Endodermal cell (in vitro differentiated cells): ENCODE measurements at regions not wholly inside any gene's neighbourhood (a gene's known extent, or its start where the extent isn't known, plus 50 kb on each side); places are given as distances from the start of the nearest gene placed in this dataset.

Experiments
- DNase-seq: peaks from one replicate; pipeline ENCODE4 v3.0.0-alpha.2; 2017
- H3K27ac ChIP-seq: 2 replicates; pipeline ENCODE4 v1.5.1; 2013; ENCODE audit warnings: mild to moderate bottlenecking, low read depth, low read length, moderate library complexity
- H3K27me3 ChIP-seq: 2 replicates; pipeline ENCODE4 v1.6.1; 2013; ENCODE audit warnings: mild to moderate bottlenecking, low read length, moderate library complexity; ENCODE audit not compliant: insufficient read depth, control insufficient read depth, poor library complexity, severe bottlenecking
- H3K36me3 ChIP-seq: 2 replicates; pipeline ENCODE4 v1.7.0; 2013; ENCODE audit warnings: mild to moderate bottlenecking, low read length, moderate library complexity; ENCODE audit not compliant: control insufficient read depth, insufficient read depth
- H3K4me1 ChIP-seq: one replicate; pipeline ENCODE4 v1.7.0; 2013; ENCODE audit warnings: low read length; ENCODE audit not compliant: control insufficient read depth, insufficient read depth
- H3K4me3 ChIP-seq: 2 replicates; pipeline ENCODE4 v1.5.1; 2013; ENCODE audit warnings: mild to moderate bottlenecking, low read length, moderate library complexity
- H3K9ac ChIP-seq: 2 replicates; pipeline ENCODE4 v1.6.1; 2013; ENCODE audit warnings: mild to moderate bottlenecking, low read length, moderate library complexity; ENCODE audit not compliant: poor library complexity, severe bottlenecking; ENCODE audit errors: extremely low read depth
- H3K9me3 ChIP-seq: 2 replicates; pipeline ENCODE4 v1.6.1; 2013; ENCODE audit warnings: mild to moderate bottlenecking, low read length, moderate library complexity; ENCODE audit not compliant: control insufficient read depth
- H3K27ac Mint-ChIP-seq: 2 replicates; pipeline ENCODE4 v1.8.0; 2020; ENCODE audit warnings: mixed read lengths
- H3K27me3 Mint-ChIP-seq: 2 replicates; pipeline ENCODE4 v1.8.0; 2021; ENCODE audit warnings: mild to moderate bottlenecking, mixed read lengths; ENCODE audit not compliant: insufficient read depth
- H3K36me3 Mint-ChIP-seq: 2 replicates; pipeline ENCODE4 v1.8.0; 2020; ENCODE audit warnings: low read depth, mixed read lengths
- H3K4me1 Mint-ChIP-seq: 2 replicates; pipeline ENCODE4 v1.8.0; 2020; ENCODE audit warnings: mixed read lengths
- H3K4me3 Mint-ChIP-seq: 2 replicates; pipeline ENCODE4 v1.8.0; 2020; ENCODE audit warnings: mild to moderate bottlenecking, moderate library complexity, mixed read lengths
- H3K9me3 Mint-ChIP-seq: 2 replicates; pipeline ENCODE4 v1.8.0; 2020; ENCODE audit warnings: mild to moderate bottlenecking, mixed read lengths
- CTCF ChIP-seq: fragments of 200-600 bp; sonication (generic); conservative IDR thresholded peaks from 2 replicates; pipeline ENCODE4 v1.5.0; 2021; ENCODE audit warnings: antibody characterized with exemption, mild to moderate bottlenecking
- WGBS, 2 experiments: methylation state at CpG; one replicate each; pipeline versions ENCODE4 v1.1.5 to v1.1.7; 2013; ENCODE audit warnings: missing lambda C conversion rate in 2 of 2, mixed read lengths in 1 of 2; ENCODE audit not compliant: insufficient coverage in 1 of 2, insufficient read length in 1 of 2; 5-methylcytosine and 5-hydroxymethylcytosine counted together

- Mint-ChIP-seq H3K4me1 (peaks cover 18% of the 10 kb centered on the region), H3K4me3 (no peak overlapping the region), H3K36me3 (no peaks in the 10 kb centered on the region), H3K27ac (no peak overlapping the region), H3K9me3 (no peaks in the 10 kb centered on the region), H3K27me3 (no peaks in the 10 kb centered on the region)
- Histone ChIP-seq H3K27ac (no peak overlapping the region), H3K36me3 (no peaks in the 10 kb centered on the region), H3K4me1 (peaks cover 5% of the 10 kb centered on the region), H3K9ac (no peak overlapping the region), H3K27me3 (no peaks in the 10 kb centered on the region), H3K9me3 (no peaks in the 10 kb centered on the region), H3K4me3 (no peak overlapping the region)
- TF ChIP-seq CTCF = no peak
- WGBS, 2 experiments = 84 to 90% methylated on average over 15 to 19 of the region's 19 CpGs
- DNase-seq = no peak
Measured at GRCh38 chr6:166750108-166750793, 123.2 kb upstream of the RPS6KA2 start.

- H3K9ac ChIP-seq = no peak overlapping the region
- no peak for TF ChIP-seq CTCF
- Mint-ChIP-seq H3K4me1 (peaks cover 17% of the 10 kb centered on the region), H3K4me3 (no peak overlapping the region), H3K27ac (no peak overlapping the region), H3K36me3 (no peaks in the 10 kb centered on the region), H3K9me3 (no peaks in the 10 kb centered on the region), H3K27me3 (no peaks in the 10 kb centered on the region)
- no peaks in the 10 kb centered on the region for H3K9me3 ChIP-seq
- H3K4me1 ChIP-seq = peaks cover 5% of the 10 kb centered on the region
- H3K27me3 ChIP-seq = no peaks in the 10 kb centered on the region
- no peaks in the 10 kb centered on the region for H3K36me3 ChIP-seq
- WGBS, 2 experiments = 67 to 83% methylated on average over 4 to 5 of the region's 6 CpGs
- no peak overlapping the region for H3K27ac ChIP-seq
- DNase-seq = no peak
- H3K4me3 ChIP-seq = no peak overlapping the region
Measured at GRCh38 chr6:166749666-166750065, 122.6 kb upstream of the RPS6KA2 start.

DNA sequence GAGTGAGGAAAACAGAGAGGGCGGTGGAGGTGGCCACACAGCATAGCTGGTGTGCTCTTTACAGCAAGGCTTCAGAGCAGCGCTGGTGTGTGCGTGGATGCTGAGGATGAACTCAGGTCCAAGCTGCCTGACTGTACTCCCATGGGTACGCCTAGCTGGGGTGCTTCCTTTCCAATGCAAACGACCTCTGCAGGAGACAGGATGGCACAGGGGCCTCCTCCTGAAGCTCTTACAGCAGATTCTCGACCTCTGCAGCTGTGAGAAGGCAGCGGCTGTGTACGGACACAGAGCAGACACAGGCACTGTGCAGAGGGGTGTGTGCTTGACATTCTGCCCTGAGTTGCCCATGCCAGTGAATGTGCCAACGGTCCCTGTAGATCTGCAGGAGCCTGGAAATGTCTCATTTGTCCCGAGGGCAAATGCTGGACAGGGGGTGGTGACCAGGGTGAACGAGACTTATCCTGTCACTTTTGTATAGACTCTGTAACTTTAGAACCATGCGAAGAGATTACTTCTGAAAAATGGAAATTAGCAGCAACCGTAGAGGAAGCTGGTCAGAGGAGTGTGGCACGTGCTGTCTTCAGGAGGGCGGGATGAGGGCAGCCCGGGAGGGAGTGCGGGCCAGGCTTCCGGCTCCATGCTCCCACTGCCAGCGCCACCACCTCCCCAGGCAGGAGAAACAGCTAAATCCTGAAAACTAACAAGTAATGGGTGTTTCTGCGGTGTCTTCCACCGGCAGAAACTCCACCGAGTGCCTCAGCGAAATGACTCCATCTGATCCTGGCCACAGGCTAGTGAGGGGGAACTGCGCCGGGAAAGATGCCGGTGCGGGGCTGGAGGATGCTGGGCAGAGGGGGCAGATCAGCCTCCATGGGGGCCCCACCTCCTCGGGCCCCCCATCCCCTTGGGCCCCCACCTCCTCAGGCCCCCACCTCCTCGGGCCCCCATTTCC is 120.9 kb upstream of the RPS6KA2 start:
- Histone ChIP-seq H3K9ac (no peak overlapping the region), H3K36me3 (no peaks in the 10 kb centered on the region), H3K9me3 (no peaks in the 10 kb centered on the region), H3K27me3 (no peaks in the 10 kb centered on the region), H3K27ac (no peak overlapping the region), H3K4me1 (peaks cover 5% of the 10 kb centered on the region), H3K4me3 (no peak overlapping the region)
- Mint-ChIP-seq H3K4me1 (peaks cover 17% of the 10 kb centered on the region), H3K27ac (no peak overlapping the region), H3K36me3 (no peaks in the 10 kb centered on the region), H3K9me3 (no peaks in the 10 kb centered on the region), H3K4me3 (no peak overlapping the region), H3K27me3 (no peaks in the 10 kb centered on the region)
- DNase-seq = no peak
- no peak for TF ChIP-seq CTCF
- WGBS, 2 experiments = 76 to 84% methylated on average over 21 to 28 of the region's 29 CpGs
